ENCODE measurements at regions not wholly inside any gene's neighbourhood (a gene's known extent, or its start where the extent isn't known, plus 50 kb on each side); places are given as distances from the start of the nearest gene placed in this dataset.

DNA sequence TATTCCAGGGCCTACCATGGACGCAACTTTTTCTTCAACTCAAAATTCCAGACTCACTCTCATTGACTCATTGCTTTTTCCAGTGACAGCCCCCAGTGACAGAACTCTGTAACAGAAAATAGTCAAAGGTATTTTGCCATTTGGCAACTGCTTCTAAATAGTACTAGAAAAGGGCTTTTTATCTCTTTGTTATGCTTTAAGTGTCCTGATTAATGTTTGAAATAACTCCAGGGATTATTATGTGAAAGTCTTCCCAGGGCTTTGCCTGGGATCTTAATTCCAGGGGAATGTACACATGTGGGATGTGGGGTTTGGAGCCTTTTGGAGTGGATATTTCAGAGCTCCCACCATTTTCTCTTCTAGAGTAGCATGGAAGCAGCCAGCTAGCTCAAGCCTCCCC lies 198.8 kb downstream of the KCNS3 start:
- Histone ChIP-seq H3K27me3 (replicated peaks; ENCODE audit: insufficient read depth, low read depth, low read length, poor library complexity) (no peaks in the 10 kb centered on the region), H3K4me3 (ENCODE audit: low read depth, low read length, poor library complexity, severe bottlenecking) (no peak overlapping the region), H3K36me3 (ENCODE audit: insufficient read depth, low read length, poor library complexity, severe bottlenecking) (no peaks in the 10 kb centered on the region), H3K27ac (ENCODE audit: low read depth, low read length, poor library complexity, severe bottlenecking) (no peak overlapping the region), H3K4me1 (ENCODE audit: insufficient read depth, low read length, poor library complexity, severe bottlenecking) (no peaks in the 10 kb centered on the region), H3K9me3 (ENCODE audit: low read depth, low read length, poor library complexity, severe bottlenecking) (no peaks in the 10 kb centered on the region)
- intact Hi-C loops (cut with micrococcal nuclease; ENCODE audit: unreplicated experiment): no loop called here
- CTCF ChIA-PET: no interaction called here
- POLR2A ChIA-PET (ENCODE audit: low non-redundant PET): no interaction called here
- no peak for DNase-seq (ENCODE audit: low spot score)
- BruUV-seq (replicated peaks): no TSS peak
- TF ChIP-seq, protein P1, sequence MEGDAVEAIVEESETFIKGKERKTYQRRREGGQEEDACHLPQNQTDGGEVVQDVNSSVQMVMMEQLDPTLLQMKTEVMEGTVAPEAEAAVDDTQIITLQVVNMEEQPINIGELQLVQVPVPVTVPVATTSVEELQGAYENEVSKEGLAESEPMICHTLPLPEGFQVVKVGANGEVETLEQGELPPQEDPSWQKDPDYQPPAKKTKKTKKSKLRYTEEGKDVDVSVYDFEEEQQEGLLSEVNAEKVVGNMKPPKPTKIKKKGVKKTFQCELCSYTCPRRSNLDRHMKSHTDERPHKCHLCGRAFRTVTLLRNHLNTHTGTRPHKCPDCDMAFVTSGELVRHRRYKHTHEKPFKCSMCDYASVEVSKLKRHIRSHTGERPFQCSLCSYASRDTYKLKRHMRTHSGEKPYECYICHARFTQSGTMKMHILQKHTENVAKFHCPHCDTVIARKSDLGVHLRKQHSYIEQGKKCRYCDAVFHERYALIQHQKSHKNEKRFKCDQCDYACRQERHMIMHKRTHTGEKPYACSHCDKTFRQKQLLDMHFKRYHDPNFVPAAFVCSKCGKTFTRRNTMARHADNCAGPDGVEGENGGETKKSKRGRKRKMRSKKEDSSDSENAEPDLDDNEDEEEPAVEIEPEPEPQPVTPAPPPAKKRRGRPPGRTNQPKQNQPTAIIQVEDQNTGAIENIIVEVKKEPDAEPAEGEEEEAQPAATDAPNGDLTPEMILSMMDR (conservative IDR thresholded peaks at IDR 0.05; ENCODE audit: low read depth, low read length): no peak
- TF ChIP-seq EZH2 (IDR thresholded peaks at IDR 0.05; ENCODE audit: borderline replicate concordance, low read depth, low read length, poor library complexity, severe bottlenecking): no peak

GRCh38 chr2:18074476-18074875 lies 196.0 kb downstream of the KCNS3 start:
- ChIA-PET CTCF (no interaction called here), POLR2A (ENCODE audit: low non-redundant PET) (no interaction called here)
- Histone ChIP-seq H3K4me3 (ENCODE audit: low read depth, low read length, poor library complexity, severe bottlenecking) (no peak overlapping the region), H3K36me3 (ENCODE audit: insufficient read depth, low read length, poor library complexity, severe bottlenecking) (no peaks in the 10 kb centered on the region), H3K9me3 (ENCODE audit: low read depth, low read length, poor library complexity, severe bottlenecking) (no peaks in the 10 kb centered on the region), H3K27ac (ENCODE audit: low read depth, low read length, poor library complexity, severe bottlenecking) (no peak overlapping the region), H3K27me3 (replicated peaks; ENCODE audit: insufficient read depth, low read depth, low read length, poor library complexity) (no peaks in the 10 kb centered on the region), H3K4me1 (ENCODE audit: insufficient read depth, low read length, poor library complexity, severe bottlenecking) (no peaks in the 10 kb centered on the region)
- intact Hi-C loops (cut with micrococcal nuclease; ENCODE audit: unreplicated experiment): no loop called here
- TF ChIP-seq EZH2 (IDR thresholded peaks at IDR 0.05; ENCODE audit: borderline replicate concordance, low read depth, low read length, poor library complexity, severe bottlenecking): no peak
- TF ChIP-seq, protein P1 (conservative IDR thresholded peaks at IDR 0.05; ENCODE audit: low read depth, low read length): no peak
- peak; percentile 9 for DNase-seq (ENCODE audit: low spot score)
- BruUV-seq (replicated peaks): no TSS peak

DNA sequence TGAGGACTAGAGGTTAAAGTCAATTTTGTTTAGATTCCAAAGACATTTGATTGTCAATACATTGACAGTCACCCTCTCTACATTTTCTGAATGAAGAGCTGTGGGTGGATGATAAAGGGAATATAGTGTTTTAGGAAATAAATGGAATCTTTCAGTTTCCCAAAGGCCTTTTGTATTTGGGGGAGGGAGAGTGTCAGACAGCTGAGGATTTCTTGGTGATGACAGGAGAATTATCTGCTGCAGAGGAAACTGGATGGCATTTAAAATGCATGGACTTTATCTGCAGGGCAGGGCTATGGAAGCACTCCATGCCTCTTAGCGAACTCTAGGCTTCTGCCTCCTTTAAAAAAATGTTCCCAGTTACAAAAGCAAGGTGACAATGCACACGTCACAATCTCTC lies 195.1 kb downstream of the KCNS3 start:
- TF ChIP-seq EZH2 (IDR thresholded peaks at IDR 0.05; ENCODE audit: borderline replicate concordance, low read depth, low read length, poor library complexity, severe bottlenecking): no peak
- TF ChIP-seq, protein P1 (conservative IDR thresholded peaks at IDR 0.05; ENCODE audit: low read depth, low read length): no peak
- Histone ChIP-seq H3K27me3 (replicated peaks; ENCODE audit: insufficient read depth, low read depth, low read length, poor library complexity) (no peaks in the 10 kb centered on the region), H3K9me3 (ENCODE audit: low read depth, low read length, poor library complexity, severe bottlenecking) (no peaks in the 10 kb centered on the region), H3K4me3 (ENCODE audit: low read depth, low read length, poor library complexity, severe bottlenecking) (no peak overlapping the region), H3K36me3 (ENCODE audit: insufficient read depth, low read length, poor library complexity, severe bottlenecking) (no peaks in the 10 kb centered on the region), H3K4me1 (ENCODE audit: insufficient read depth, low read length, poor library complexity, severe bottlenecking) (no peaks in the 10 kb centered on the region), H3K27ac (ENCODE audit: low read depth, low read length, poor library complexity, severe bottlenecking) (no peak overlapping the region)
- CTCF ChIA-PET: no interaction called here
- intact Hi-C loops (cut with micrococcal nuclease; ENCODE audit: unreplicated experiment): no loop called here
- POLR2A ChIA-PET (ENCODE audit: low non-redundant PET): interaction anchor here (0.6 kb wide), 1 partner anchor 1343 kb away, joined by 3 read pairs; no protein-coding TSS in a partner anchor
- no TSS peak for BruUV-seq (replicated peaks)
- no peak for DNase-seq (ENCODE audit: low spot score)

All from A673 (cell line).